GM19452 (cell line): ENCODE measurements at regions not wholly inside any gene's neighbourhood (a gene's known extent, or its start where the extent isn't known, plus 50 kb on each side); places are given as distances from the start of the nearest gene placed in this dataset.

Source experiments
- ATAC-seq: cut with Tn5 transposase; IDR thresholded peaks from one replicate; pipeline ENCODE4 v1.9.1; 2021; ENCODE audit not compliant: unreplicated experiment

GRCh38 chr2:186274936-186275575 is 211.0 kb upstream of the ZC3H15 start:
- ATAC-seq: no peak

GRCh38 chr2:186276909-186277308 is 209.2 kb upstream of the ZC3H15 start:
- ATAC-seq: no peak

GRCh38 chr2:186281726-186282125 is 204.3 kb upstream of the ZC3H15 start:
- no peak for ATAC-seq

- ATAC-seq: no peak
Measured at GRCh38 chr2:186294248-186294888, 191.7 kb upstream of the ZC3H15 start.

- ATAC-seq: no peak
Measured at GRCh38 chr2:186299610-186300009, 186.4 kb upstream of the ZC3H15 start.

- ATAC-seq: no peak
Measured at GRCh38 chr2:186302263-186302662, 183.8 kb upstream of the ZC3H15 start.

- no peak for ATAC-seq
Measured at GRCh38 chr2:186303091-186303490, 183.0 kb upstream of the ZC3H15 start.

GRCh38 chr2:186304064-186304463 is 182.0 kb upstream of the ZC3H15 start:
- ATAC-seq: no peak

- no peak for ATAC-seq
Measured at GRCh38 chr2:186306754-186307153, 179.3 kb upstream of the ZC3H15 start.

GRCh38 chr2:186307871-186308270 is 178.2 kb upstream of the ZC3H15 start:
- ATAC-seq: peak; percentile 75

GRCh38 chr2:186308347-186308746 is 177.7 kb upstream of the ZC3H15 start:
- ATAC-seq: peak; percentile 24

- ATAC-seq: no peak
Measured at GRCh38 chr2:186309901-186310300, 176.2 kb upstream of the ZC3H15 start.

GRCh38 chr2:186319105-186319504 is 167.0 kb upstream of the ZC3H15 start:
- no peak for ATAC-seq

- ATAC-seq: no peak
Measured at GRCh38 chr2:186325827-186326535, 160.1 kb upstream of the ZC3H15 start.

GRCh38 chr2:186327251-186327868 is 158.7 kb upstream of the ZC3H15 start:
- peak; percentile 77 for ATAC-seq

- ATAC-seq: no peak
Measured at GRCh38 chr2:186328838-186329237, 157.2 kb upstream of the ZC3H15 start.

- no peak for ATAC-seq
Measured at GRCh38 chr2:186330050-186330449, 156.0 kb upstream of the ZC3H15 start.

GRCh38 chr2:186339716-186340115 is 146.3 kb upstream of the ZC3H15 start:
- no peak for ATAC-seq

GRCh38 chr2:186342029-186342428 is 144.0 kb upstream of the ZC3H15 start:
- no peak for ATAC-seq

GRCh38 chr2:186345745-186346144 is 140.3 kb upstream of the ZC3H15 start:
- no peak for ATAC-seq

- no peak for ATAC-seq
Measured at GRCh38 chr2:186346216-186346615, 139.8 kb upstream of the ZC3H15 start.

GRCh38 chr2:186347472-186347871 is 138.6 kb upstream of the ZC3H15 start:
- no peak for ATAC-seq
